ENCODE measurements at regions not wholly inside any gene's neighbourhood (a gene's known extent, or its start where the extent isn't known, plus 50 kb on each side); places are given as distances from the start of the nearest gene placed in this dataset.

GRCh38 chr2:195319548-195320412, 337.2 kb upstream of the SLC39A10 start:
- Mint-ChIP-seq H3K27me3 (ENCODE audit: low read depth, poor library complexity) (no peaks in the 10 kb centered on the region), H3K27ac (no peak overlapping the region), H3K9me3 (peaks cover 9% of the 10 kb centered on the region), H3K4me3 (no peak overlapping the region), H3K36me3 (ENCODE audit: low read depth) (no peaks in the 10 kb centered on the region), H3K4me1 (peaks cover 16% of the 10 kb centered on the region)
- no peak for TF ChIP-seq CTCF (IDR thresholded peaks at IDR 0.05)
- no peak for DNase-seq

GRCh38 chr2:195319112-195319460, 337.9 kb upstream of the SLC39A10 start:
- Mint-ChIP-seq H3K36me3 (ENCODE audit: low read depth) (no peaks in the 10 kb centered on the region), H3K27me3 (ENCODE audit: low read depth, poor library complexity) (no peaks in the 10 kb centered on the region), H3K4me3 (no peak overlapping the region), H3K27ac (no peak overlapping the region), H3K9me3 (peaks cover 2% of the 10 kb centered on the region), H3K4me1 (peaks cover 16% of the 10 kb centered on the region)
- TF ChIP-seq CTCF (IDR thresholded peaks at IDR 0.05) = no peak
- DNase-seq = no peak

- H3K4me1 Mint-ChIP-seq = peaks cover 16% of the 10 kb centered on the region
- peak; percentile 61 for TF ChIP-seq CTCF (IDR thresholded peaks at IDR 0.05)
- no peaks in the 10 kb centered on the region for H3K9me3 Mint-ChIP-seq
- peak; percentile 35 for DNase-seq
- H3K27me3 Mint-ChIP-seq (ENCODE audit: low read depth, poor library complexity) = no peaks in the 10 kb centered on the region
- no peaks in the 10 kb centered on the region for H3K36me3 Mint-ChIP-seq (ENCODE audit: low read depth)
- H3K4me3 Mint-ChIP-seq = no peak overlapping the region
- H3K27ac Mint-ChIP-seq = no peak overlapping the region
Observed at GRCh38 chr2:195318440-195319111, 338.4 kb upstream of the SLC39A10 start.

- Mint-ChIP-seq H3K9me3 (no peaks in the 10 kb centered on the region), H3K27me3 (ENCODE audit: low read depth, poor library complexity) (no peaks in the 10 kb centered on the region), H3K4me3 (no peak overlapping the region)
Observed at GRCh38 chr2:195317550-195317949, 339.5 kb upstream of the SLC39A10 start.

GRCh38 chr2:195316486-195316885, 340.5 kb upstream of the SLC39A10 start:
- Mint-ChIP-seq H3K4me1 (peaks cover 7% of the 10 kb centered on the region), H3K9me3 (no peaks in the 10 kb centered on the region), H3K36me3 (ENCODE audit: low read depth) (no peaks in the 10 kb centered on the region), H3K27ac (no peak overlapping the region), H3K27me3 (ENCODE audit: low read depth, poor library complexity) (no peaks in the 10 kb centered on the region), H3K4me3 (no peak overlapping the region)
- TF ChIP-seq CTCF (IDR thresholded peaks at IDR 0.05) = no peak
- DNase-seq = no peak

More at GRCh38 chr2:195317550-195317949, 339.5 kb upstream of the SLC39A10 start:
- no peak for TF ChIP-seq CTCF (IDR thresholded peaks at IDR 0.05)
- DNase-seq = no peak
- H3K4me1 Mint-ChIP-seq = peaks cover 16% of the 10 kb centered on the region
- H3K27ac Mint-ChIP-seq = no peak overlapping the region
- H3K36me3 Mint-ChIP-seq (ENCODE audit: low read depth) = no peaks in the 10 kb centered on the region
